Glomerular visceral epithelial cell (primary cell): ENCODE measurements at regions not wholly inside any gene's neighbourhood (a gene's known extent, or its start where the extent isn't known, plus 50 kb on each side); places are given as distances from the start of the nearest gene placed in this dataset.

Source experiments
- DNase-seq: peaks from one replicate; pipeline ENCODE4 v3.0.0-alpha.2; 2016; ENCODE audit errors: extremely low spot score

DNA sequence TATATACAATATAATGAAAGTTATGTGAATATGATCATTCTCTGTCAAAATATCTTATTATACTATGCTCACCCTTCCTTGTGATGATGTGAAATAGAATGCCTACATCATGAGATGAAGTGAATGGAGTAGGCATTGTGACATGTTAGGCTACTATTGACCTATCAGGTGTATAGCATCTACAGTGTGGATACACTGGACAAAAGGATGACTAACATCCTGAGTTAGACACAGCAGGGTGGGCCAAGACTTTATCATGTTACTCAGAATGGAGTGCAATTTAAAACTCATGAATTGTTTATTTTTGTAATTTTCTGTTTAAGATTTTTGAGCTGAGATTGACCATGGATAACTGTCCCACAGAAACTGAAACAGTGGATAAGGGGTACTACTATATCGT, 53.4 kb upstream of the NAV3 start:
- no peak for DNase-seq

DNA sequence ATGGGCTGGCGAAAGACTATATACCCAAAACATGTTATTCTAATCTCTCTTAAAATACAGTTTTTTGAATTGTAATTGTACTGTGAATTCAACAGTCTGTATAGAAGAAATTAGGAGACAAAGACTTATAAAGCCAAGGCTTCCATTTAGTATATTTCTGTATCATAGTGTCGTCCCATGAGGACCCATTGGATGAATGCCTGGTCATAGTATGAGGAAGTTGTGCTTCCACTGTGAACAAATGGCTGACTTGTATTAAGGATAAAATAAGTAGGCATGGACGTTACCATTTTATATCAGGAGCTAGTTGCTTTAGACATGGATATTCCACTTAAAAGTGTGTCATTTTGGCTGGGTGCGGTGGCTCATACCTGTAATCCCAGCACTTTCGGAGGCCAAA, 55.9 kb upstream of the NAV3 start:
- DNase-seq, result no peak

DNA sequence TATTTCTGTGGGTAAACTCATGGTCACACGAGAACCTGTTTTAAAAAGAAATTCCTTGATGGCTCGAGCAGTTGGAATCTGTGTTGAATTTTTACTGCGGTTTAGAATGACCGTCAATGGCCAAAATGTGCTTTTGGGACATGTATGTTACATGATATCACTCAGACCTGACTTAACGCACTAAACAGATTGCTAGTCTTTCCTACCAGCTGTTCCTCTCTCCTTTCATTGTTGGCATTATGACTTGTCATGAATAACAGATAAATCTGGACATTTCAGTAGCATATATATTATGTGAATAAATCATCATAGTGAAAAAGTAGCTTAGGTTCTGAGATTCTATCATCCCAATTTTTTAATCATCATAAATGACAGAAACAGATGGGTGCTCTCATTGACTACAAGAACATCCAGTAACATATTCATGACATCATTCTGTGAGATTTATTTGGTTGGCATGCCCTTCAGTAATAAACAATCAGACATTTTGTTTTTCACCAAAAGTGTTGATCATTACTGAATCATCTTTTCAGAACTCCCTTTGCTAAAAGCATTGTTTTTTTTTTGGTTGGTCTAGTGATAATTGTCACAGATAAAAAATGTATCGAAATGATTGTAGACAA, 57.9 kb upstream of the NAV3 start:
- no peak for DNase-seq

DNA sequence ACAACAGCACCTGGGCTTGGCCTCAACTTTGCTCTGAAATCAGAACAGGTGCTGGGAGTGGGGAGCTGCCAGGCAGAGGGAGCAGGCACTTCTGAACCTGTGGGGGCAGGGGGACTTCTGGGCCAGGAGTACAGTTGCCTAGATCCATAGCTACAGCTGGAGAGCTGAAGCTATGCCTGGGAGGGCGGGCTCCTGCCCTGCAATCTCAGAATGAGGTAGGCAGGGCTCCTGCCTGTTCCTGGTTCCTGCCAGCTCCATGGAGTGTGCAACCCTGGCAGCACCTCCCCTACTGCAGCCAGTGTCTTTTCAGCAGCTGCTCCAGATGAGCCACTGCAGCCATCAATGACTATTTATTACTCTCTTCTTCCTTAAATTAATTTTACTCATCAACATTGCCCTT, 62.1 kb upstream of the NAV3 start:
- DNase-seq, result no peak

DNA sequence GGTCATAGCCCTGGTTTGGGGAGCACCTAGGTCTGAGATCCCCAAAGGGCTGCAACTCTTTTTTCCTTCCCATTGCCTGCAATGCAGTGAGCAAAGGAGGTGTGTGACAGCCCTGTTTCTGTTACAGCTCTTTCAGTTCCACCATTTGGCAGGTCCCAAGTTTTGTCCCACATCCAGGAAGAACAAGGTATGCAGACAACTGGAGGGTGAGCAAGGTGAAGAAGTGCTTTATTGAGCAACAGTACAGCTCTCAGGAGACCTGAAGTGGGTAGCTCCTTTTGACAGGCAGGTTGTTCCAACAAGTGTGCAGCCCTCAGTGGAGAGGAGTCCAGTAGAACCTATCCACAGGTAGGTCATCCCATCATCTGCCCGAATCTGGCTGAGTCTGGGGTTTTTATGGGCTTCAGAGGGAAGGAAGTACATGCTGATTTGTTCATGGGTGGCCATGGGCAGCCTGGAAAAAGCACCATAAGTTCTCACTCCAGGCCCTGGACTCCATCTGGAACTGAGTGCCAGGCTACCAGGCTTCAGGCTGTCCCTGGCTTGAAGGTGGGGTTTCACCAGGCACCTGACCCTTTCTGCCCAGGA, 62.8 kb upstream of the NAV3 start:
- DNase-seq, result no peak

DNA sequence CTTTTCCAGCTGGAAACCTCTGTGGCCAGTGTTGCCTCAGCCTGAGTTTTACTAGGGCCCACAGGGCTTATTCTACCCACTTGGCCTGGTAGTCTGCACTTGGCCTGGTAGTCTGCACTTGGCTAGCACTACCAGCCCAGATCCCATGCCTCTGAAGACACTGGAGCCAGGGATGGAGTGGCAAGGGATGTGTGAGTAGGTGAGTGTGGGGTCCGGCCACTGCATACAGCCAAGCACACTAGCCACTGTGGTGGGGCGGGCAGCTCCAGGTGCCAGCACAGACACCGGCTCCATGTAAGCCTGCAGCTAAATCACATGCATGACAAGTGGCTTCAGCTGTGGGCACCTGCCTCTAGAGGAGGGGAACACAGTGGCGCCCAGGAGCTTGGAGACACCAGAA, 63.4 kb upstream of the NAV3 start:
- DNase-seq, result no peak

DNA sequence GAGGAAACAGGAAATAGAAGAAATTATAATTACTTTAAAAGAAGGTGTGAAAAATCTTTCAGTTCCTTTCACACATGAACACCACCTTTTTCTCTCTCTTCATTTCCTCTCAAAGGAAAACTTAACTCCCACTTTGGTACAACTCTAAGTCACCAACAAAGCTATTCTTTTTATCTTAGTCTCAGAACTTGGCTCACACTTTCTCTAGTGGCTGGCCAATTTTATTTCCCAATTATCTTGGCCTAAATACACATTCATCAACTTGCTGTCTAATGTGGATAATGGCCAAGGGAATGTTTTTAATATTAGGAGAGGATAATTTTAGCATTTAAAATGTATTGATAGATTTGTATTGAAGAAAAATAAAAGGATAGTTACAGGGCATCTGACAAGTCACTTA, 64.5 kb upstream of the NAV3 start:
- DNase-seq, result no peak

DNA sequence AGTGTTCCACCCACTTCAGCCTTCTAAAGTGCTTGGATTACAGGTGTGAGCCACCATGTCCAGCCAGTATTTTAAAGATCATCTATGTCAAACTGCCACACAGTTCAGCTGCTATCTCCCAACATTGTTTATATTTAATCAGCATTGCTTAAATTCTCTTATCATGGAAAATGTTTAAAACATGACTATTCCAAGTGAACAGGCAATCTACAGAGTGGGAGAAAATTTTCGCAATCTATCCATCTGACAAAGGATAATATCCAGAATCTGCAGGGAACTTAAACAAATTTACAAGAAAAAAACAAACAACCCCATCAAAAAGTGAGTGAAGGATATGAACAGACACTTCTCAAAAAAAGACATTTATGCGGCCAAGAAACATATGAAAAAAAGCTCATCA, 69.4 kb upstream of the NAV3 start:
- no peak for DNase-seq

DNA sequence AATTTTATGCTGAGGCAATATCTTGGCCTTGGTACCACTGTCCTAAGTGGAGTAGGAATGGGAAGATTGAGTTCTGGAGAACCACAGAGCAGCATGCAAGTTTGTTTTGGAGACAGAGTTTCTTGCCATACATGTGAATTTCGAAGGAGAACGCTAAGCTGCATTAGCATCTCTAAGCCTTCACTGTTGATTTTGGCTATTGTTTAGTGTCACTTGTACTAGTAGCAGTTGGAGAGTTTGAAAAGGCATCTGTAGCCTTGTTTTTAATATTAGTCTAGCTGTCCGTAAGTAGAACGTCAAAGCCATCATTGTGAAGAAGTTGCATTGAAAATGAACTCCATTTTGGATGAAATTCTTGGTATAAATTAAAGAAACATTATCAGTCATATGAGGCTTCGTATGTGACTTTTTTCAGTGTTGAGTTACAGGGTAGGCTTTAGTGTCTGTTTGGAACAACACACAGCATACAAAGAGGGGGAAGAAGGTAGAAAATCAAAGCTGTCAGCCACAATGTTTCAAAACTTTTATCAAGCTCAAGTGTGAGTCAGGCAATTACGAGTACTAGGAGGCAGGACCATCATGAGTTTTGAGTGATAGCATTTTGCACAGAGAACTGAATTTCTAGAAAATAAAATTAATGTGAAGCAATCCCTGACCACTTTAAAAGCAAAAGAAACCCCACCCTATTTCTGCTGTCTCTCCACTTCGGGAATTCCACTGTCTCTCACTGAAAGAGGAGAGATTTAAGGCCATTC, 70.2 kb upstream of the NAV3 start:
- no peak for DNase-seq

DNA sequence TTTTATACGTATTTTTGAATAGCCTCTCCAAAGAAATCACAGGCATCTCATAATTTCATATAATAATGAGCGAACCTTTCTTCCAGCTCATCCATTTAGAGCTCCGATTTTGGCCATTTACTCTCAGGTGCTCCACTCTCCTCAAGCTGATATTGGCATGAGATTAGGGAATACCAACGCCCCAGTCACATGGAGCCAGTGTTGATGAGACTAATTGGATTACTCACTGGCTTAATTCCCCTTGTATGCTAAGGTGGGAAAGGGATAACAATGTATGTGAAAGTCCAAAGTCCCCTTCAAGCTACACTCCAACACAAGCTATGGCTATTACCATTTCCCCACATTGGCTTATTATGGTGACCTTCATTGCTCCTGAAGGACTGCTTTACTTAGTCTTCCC, 76.6 kb upstream of the NAV3 start:
- DNase-seq, result no peak

DNA sequence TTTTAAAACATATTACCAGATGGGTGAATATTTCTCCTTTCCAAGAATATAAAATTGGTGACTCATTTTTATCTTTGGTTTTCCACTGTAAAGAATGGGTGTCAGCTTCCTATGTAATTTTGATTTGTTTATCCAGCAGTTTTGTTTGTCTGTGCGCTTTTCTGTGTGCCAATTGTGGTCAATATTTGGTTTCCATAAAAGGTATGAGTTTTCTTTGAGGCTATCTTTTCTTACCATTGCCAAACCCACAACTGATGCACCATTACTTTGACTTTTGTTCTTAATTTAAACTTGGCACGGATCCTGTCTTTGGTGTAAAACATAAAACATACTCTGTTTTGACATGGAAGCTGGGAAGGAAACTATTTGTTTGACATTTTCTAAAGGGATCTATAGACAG, 78.8 kb upstream of the NAV3 start:
- no peak for DNase-seq

DNA sequence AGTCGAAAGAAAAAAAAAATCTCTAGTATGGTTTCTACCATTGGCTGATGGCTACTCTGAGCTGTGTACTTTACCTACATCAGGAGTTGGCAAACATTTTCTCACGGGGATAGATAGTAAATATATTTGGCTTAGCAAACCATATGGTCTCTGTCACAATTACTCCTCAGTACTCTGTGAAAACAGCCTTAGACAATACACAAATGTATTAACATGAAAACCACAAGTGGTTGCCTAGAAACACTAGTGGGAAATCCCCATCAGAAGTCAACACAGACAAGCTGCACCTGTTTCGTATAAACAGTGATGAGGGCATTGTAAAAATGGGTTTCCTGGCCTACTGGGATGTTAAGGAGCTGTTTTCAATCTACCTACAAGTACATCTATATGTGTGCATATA, 84.6 kb upstream of the NAV3 start:
- peak; percentile 48 for DNase-seq

DNA sequence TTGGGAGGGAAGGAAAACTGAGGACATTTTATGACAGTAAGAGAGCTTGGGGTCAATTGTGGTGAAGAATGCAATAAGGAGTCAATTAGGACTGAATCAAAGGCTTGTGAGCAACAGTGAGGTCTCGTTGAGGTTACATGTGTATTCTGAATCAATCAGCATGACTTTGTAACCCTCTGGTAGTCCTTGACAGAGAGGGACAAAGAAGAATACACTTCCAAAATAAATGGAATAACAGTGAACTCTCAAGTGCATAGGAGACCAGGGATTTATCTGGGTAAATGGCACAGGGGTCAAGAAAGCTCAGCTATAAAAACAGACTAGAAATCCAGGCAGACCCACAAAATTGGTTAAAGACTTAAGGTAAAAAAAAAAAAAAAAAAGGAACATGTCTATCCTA, 85.1 kb upstream of the NAV3 start:
- no peak for DNase-seq

DNA sequence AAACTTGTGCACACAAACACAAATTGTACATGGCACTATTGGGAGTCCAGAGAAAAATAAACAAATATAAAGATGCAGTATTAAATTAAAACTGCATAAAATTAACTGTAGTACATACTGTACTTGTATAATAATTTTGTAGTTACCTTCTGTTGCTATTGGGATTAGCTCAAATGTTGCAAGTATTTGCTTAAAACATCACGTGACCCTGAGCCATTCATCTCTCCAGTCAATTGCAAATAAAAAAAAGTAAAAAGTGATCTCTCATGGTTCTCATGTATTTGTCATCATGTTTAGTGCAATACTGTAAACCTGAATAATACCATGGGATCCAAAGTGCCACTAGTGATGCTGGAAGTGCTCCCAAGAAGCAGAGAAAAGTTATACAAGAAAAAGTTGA, 88.1 kb upstream of the NAV3 start:
- DNase-seq, result no peak

DNA sequence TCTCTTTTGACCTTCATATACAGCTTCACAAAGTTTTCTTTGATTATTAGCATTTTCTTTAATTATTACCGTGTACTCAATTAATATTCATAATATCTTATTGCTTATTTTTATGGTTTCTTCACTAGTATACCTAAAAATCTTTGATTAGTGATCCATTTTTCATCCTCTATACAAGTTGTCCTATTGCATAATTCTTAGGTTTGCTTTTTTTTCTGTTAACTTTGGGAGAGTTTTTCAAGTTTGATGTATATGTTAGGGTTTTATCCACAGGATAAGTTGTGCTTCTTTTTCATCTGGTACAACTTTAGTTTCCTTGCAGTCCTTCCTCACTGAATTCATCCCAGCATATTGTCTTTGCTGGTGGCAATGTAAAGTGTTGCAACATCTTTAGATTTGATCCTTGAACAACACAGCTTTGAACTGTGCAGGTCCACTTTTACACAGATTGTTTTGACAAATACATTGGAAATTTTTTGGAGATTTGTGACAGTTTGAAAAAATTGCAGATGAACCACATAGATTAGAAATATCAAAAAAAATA, 88.6 kb upstream of the NAV3 start:
- no peak for DNase-seq

DNA sequence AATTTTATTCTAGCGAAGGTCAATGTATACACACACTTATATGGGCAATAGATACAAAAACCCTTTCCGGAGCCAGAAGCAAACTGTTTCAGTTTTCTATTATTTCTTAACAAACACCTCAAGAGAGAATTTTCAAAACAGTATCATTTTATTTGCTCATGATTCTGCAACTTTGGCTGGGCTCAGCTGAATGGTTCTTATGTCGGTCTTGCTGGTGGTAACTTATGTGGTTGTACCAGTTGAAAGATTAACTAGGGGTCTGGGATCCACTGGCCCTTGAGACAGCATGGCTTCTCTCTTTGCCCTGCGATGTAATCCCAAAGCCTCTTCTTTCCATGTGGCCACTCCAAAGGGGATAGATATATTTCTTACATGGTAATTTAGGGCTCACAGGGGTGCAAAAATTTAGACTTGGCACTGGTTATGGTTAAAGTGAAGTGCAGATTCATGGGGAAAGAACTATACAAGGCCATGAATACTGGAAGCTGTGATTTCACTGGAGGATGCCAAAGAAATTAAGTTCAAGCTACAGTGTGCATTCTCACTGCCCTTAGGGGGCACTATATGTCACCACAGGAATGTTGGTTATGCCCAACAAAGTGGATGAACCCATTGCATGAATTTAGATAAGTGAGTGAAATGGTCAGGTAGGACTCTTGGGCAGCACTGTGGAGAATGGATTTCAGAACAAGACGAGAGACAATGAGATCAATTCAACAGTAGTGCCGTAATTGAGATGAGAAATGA, 94.3 kb upstream of the NAV3 start:
- no peak for DNase-seq

DNA sequence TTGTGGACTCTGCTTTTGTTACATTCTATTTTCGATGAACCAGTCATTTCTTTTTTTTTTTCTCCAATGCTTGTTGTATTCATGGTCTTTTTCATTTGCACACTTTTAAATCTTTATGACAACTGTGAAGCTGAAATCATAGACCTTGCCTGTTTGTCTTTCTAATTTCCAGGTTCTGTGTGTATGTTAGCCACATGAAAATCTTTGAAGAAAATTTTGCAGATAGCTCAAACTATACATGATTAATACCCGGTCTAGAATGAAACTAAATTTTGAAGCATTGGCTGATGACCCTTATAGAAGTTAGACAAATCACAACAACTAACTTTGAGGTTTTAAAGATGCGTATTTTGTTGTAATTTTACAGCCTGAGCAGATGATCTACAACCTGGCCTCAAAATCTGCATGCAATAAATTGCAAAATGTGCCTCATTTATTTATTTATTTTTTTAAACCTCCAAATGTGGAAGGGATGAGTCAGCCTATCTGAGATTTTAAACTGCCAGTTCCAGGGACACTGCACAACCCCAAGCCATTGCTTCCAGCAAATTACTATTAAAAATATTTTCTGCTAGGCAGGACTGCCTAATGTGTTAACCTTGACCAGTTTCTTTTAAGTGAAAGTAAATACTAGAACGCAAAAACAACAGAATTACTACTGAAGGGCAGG, 96.3 kb upstream of the NAV3 start:
- no peak for DNase-seq

DNA sequence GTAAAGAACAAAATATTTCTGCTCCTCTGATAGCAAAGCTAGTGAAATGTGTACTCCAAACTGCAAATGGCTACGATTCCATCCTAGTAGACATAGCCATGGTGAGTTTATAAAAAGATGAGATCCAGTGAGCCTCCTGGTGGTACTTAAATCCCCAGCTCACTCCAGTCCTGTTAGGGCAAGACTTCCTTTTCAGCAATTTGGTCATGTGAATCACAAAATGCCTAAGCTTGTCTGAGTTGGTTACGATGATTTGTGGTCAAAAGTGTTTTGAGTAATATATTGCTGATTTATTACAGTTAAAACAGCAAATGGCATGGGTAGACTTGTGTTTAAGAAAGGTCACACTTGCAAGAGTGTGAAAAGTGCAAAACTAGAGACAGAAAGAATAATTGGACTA, 102.7 kb upstream of the NAV3 start:
- no peak for DNase-seq

DNA sequence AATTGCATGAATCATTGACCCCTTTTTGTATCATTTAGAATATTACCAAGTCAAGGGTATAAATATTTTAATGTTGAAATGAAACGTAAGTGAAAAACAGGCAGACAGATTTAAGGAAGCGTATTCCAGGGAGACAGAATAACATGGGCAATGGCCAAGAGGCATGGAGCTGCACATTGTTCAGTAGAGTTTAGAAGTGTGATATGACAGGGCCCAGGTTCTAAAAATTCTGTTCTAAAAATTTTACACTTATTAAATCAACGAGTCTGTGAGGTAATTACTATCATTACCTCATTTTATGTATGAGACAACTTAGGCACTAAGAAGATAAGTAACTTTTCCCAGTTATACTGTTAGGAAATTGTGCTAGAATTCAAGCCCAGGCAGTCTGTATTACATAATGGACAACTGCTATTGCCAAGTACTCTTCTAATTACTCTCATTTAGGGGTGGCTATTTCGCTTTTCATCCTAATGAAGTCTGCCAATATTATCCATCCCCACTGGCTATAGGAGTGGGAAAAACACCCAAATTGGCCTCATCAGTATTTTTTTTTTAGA, 103.2 kb upstream of the NAV3 start:
- no peak for DNase-seq

DNA sequence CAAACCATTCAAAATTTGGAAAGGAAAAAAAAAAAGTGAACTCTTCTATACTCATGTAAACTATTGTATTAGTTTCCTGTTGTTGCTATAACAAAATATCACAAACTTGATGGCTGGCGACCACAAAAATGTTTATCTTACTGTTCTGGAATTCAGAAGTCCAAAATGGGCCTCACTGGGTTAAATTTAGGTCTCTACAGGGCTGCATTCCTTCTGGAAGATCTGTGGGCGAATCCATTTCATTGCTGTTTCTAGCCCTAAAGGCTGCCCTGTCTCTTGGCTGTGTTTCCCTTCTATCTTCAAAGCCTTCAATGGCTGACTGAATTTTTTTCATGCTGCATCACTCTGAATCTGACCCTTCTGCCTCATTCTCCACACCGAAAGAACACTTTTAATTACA, 105.1 kb upstream of the NAV3 start:
- peak; percentile 15 for DNase-seq

DNA sequence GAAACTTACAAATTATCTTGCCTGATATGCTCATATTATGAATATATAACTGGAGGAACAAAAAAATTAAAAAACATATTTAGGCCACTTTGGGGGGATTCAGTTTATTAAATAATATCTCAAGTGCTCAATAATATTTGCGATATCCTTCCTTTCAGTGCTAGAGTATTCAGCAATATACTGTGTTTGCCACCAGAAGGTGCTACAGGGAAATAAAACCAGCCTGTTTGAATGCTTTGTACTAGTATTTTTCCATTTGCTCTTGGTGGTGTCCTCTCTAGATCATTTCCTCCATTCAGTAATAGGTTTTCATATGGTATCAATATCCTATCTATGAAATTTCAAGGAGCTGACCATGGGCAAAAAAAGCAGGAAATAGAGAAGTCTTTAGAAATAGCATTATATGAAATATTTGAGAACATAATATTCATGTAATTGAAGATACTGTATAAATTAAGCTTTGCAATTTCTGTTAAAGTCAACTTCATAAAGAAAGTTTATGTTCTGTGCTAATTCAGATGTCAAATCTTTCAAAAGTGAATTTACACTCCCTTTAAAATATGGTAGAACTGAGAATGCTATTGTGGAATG, 106.2 kb upstream of the NAV3 start:
- DNase-seq, result peak; percentile 31
